ENCODE measurements at regions not wholly inside any gene's neighbourhood (a gene's known extent, or its start where the extent isn't known, plus 50 kb on each side); places are given as distances from the start of the nearest gene placed in this dataset.

GRCh38 chr4:10167201-10167600, 50.6 kb upstream of the WDR1 start:
- TF ChIP-seq, protein P1, sequence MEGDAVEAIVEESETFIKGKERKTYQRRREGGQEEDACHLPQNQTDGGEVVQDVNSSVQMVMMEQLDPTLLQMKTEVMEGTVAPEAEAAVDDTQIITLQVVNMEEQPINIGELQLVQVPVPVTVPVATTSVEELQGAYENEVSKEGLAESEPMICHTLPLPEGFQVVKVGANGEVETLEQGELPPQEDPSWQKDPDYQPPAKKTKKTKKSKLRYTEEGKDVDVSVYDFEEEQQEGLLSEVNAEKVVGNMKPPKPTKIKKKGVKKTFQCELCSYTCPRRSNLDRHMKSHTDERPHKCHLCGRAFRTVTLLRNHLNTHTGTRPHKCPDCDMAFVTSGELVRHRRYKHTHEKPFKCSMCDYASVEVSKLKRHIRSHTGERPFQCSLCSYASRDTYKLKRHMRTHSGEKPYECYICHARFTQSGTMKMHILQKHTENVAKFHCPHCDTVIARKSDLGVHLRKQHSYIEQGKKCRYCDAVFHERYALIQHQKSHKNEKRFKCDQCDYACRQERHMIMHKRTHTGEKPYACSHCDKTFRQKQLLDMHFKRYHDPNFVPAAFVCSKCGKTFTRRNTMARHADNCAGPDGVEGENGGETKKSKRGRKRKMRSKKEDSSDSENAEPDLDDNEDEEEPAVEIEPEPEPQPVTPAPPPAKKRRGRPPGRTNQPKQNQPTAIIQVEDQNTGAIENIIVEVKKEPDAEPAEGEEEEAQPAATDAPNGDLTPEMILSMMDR (conservative IDR thresholded peaks at IDR 0.05), result no peak
- Histone ChIP-seq H2BK15ac (ENCODE audit: low read depth, low read length) (no peak overlapping the region), H3K23ac (ENCODE audit: insufficient read length, low read depth, low read length) (no peak overlapping the region), H4K5ac (ENCODE audit: insufficient read length, low read depth, low read length) (no peak overlapping the region), H3K23me2 (ENCODE audit: insufficient read length, low read depth, low read length, poor library complexity, severe bottlenecking) (no peaks in the 10 kb centered on the region), H3K79me2 (ENCODE audit: insufficient read depth, low read length) (no peaks in the 10 kb centered on the region), H3K14ac (ENCODE audit: insufficient read depth, low read length) (no peak overlapping the region), H3K4me2 (ENCODE audit: insufficient read depth, insufficient read length, low read length) (no peak overlapping the region), H3K4ac (ENCODE audit: low read depth, low read length) (no peak overlapping the region), H3K27ac (ENCODE audit: insufficient read length, low read depth, low read length) (no peak overlapping the region), H4K8ac (replicated peaks; ENCODE audit: insufficient read length, low read depth, low read length) (no peak overlapping the region), H3K4me1 (ENCODE audit: insufficient read depth, low read length) (no peaks in the 10 kb centered on the region), H3K27me3 (ENCODE audit: insufficient read depth, low read length) (no peaks in the 10 kb centered on the region), H3K79me1 (ENCODE audit: insufficient read depth, low read depth, low read length, poor library complexity, severe bottlenecking) (no peaks in the 10 kb centered on the region), H2BK5ac (ENCODE audit: insufficient read length, low read length) (no peak overlapping the region), H2AFZ (ENCODE audit: low read length) (no peak overlapping the region), H2BK120ac (ENCODE audit: low read depth, low read length, poor library complexity, severe bottlenecking) (no peak overlapping the region), H2AK5ac (ENCODE audit: insufficient read length, low read length) (no peak overlapping the region), H3K9ac (ENCODE audit: extremely low read depth, insufficient read length, low read length) (no peak overlapping the region), H3T11ph (ENCODE audit: low read length) (no peak overlapping the region), H3K9me3 (ENCODE audit: control insufficient read depth, low read depth, low read length) (no peaks in the 10 kb centered on the region), H2BK20ac (ENCODE audit: low read depth, low read length, poor library complexity, severe bottlenecking) (no peak overlapping the region), H4K20me1 (ENCODE audit: control insufficient read depth, insufficient read depth, insufficient read length) (no peaks in the 10 kb centered on the region), H3K18ac (ENCODE audit: insufficient read length, low read depth, low read length) (no peak overlapping the region), H3K56ac (ENCODE audit: insufficient read length, low read depth, low read length) (no peak overlapping the region), H4K91ac (ENCODE audit: insufficient read length, low read depth, low read length) (no peak overlapping the region), H2BK12ac (ENCODE audit: insufficient read length, low read depth, low read length) (no peak overlapping the region)
- Mint-ChIP-seq H3K4me1 (peaks cover 5 to 8% of the 10 kb centered on the region in 2 experiments; a peak in 3 of 4 replicates), H3K4me3 (no peak overlapping the region), H3K27me3 (ENCODE audit: low read depth) (peaks cover 6% of the 10 kb centered on the region), H3K36me3 (ENCODE audit: insufficient read depth in 1 of 3, low read depth in 3 of 3) (no peaks in the 10 kb centered on the region), H3K27ac (no peak overlapping the region), H3K9me3 (no peaks in the 10 kb centered on the region)
- WGBS (ENCODE audit: extremely low coverage, insufficient read length, low lambda C conversion rate), result no CpG with 5 or more reads among the region's 4 CpGs
- DNase-seq, result no peak
